ENCODE measurements at regions not wholly inside any gene's neighbourhood (a gene's known extent, or its start where the extent isn't known, plus 50 kb on each side); places are given as distances from the start of the nearest gene placed in this dataset.

GRCh38 chr2:139383532-139383931 lies 603.3 kb upstream of the NXPH2 start:
- no peak for TF ChIP-seq EP300 (IDR thresholded peaks at IDR 0.05)
- no peak for TF ChIP-seq CTCF (IDR thresholded peaks at IDR 0.05)
- no peak for TF ChIP-seq POLR2A (IDR thresholded peaks at IDR 0.05)
